Muscle layer of duodenum (tissue), 2 donors: ENCODE measurements at regions not wholly inside any gene's neighbourhood (a gene's known extent, or its start where the extent isn't known, plus 50 kb on each side); places are given as distances from the start of the nearest gene placed in this dataset.
A peak's percentile ranks its signal among the peaks of the same experiment; 100 is the strongest.
"Not testable (repeated sequence)": the region's sequence is repeated elsewhere in the genome, so short reads cannot be mapped to it uniquely, and the experiment has no call there.

Experiments
- H3K27ac ChIP-seq: one replicate; pipeline ENCODE4 v1.7.0; 2013; ENCODE audit warnings: mild to moderate bottlenecking, low read length
- H3K27me3 ChIP-seq: one replicate; pipeline ENCODE4 v1.7.0; 2013; ENCODE audit warnings: low read depth, mild to moderate bottlenecking, control low read depth, low read length
- H3K36me3 ChIP-seq, 2 donors: one replicate each; pipeline ENCODE4 v1.7.0; 2013; ENCODE audit warnings: low read length in 2 of 2, control low read depth in 1 of 2, mild to moderate bottlenecking in 1 of 2; ENCODE audit not compliant: insufficient read depth in 2 of 2, control insufficient read depth in 1 of 2
- H3K4me1 ChIP-seq, 2 donors: one replicate each; pipeline ENCODE4 v1.7.0; 2013; ENCODE audit warnings: low read length in 2 of 2, mild to moderate bottlenecking in 2 of 2, control low read depth in 1 of 2, moderate library complexity in 1 of 2; ENCODE audit not compliant: insufficient read depth in 2 of 2, control insufficient read depth in 1 of 2
- H3K4me3 ChIP-seq, 2 donors: one replicate each; pipeline ENCODE4 v1.7.0; 2013; ENCODE audit warnings: low read length in 2 of 2, low read depth in 1 of 2, mild to moderate bottlenecking in 1 of 2
- H3K9me3 ChIP-seq, 2 donors: one replicate each; pipeline ENCODE4 v1.7.0; 2013; ENCODE audit warnings: low read length in 2 of 2, control low read depth in 1 of 2, mild to moderate bottlenecking in 1 of 2; ENCODE audit not compliant: control insufficient read depth in 1 of 2
- donor health status: healthy.

GRCh38 chr6:33507261-33507660 lies 52.9 kb downstream of the ZBTB9 start:
- Histone ChIP-seq H3K36me3 (no peaks in the 10 kb centered on the region), H3K4me1 (no peaks in the 10 kb centered on the region), H3K27ac (no peak overlapping the region), H3K9me3 (no peaks in the 10 kb centered on the region), H3K27me3 (no peaks in the 10 kb centered on the region), H3K4me3 (no peak overlapping the region)

DNA sequence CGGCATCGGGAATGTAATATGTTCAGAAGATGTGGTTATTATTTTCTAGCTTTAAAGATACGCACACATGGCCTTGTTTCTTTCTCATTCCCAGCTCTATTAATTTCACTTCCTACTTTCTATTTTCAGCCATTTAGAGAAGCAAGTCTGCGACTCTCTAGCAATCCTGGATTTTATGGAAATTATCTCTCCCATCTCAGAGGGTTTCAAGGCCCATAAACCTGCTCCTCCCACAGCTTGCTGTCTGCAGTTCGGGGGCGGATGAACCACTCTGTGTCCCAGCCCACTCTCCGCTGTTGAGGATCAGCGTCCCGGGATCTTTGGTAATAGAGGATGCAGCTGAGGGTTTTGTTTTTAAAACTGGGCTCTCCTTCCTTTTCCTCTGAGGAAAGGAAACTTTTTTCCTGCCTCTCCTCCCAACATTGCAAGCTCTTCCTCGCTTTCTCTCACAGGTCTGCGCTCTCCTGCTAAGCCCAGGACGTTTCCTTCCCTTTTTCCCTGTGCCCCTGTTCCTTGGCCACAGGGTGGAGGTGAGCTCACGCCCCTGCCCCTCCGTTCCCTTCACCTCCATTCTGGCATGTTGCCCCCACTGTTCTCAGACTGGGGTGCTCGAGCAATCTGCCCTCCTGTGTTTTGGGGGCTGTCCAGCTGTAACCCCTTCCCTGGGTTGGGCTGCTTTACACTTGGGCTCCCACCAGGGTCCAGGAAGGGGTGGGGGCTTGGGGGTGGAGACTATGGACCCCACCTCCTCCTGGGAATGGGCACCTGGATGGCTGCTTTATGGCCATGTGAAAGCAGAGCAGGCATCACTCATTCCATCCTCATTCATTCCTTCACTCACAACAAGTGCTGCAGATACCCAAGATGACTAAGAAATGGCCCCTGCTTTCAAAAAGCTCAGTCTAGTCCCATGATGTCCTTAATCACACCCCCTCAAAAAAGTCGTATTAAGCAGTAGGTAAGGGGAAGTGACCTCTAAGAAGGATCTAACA lies 54.9 kb downstream of the ZBTB9 start:
- no peaks in the 10 kb centered on the region for H3K4me1 ChIP-seq
- no peaks in the 10 kb centered on the region for H3K9me3 ChIP-seq
- no peaks in the 10 kb centered on the region for H3K27me3 ChIP-seq
- H3K36me3 ChIP-seq: no peaks in the 10 kb centered on the region
- H3K4me3 ChIP-seq: peak overlapping the region; percentile 40 to 41
- no peak overlapping the region for H3K27ac ChIP-seq

GRCh38 chr6:33513213-33513612 lies 58.8 kb downstream of the ZBTB9 start:
- H3K4me1 ChIP-seq: no peaks in the 10 kb centered on the region

GRCh38 chr6:33516726-33517125 lies 62.4 kb downstream of the ZBTB9 start:
- Histone ChIP-seq H3K27ac (no peak overlapping the region), H3K36me3 (no peaks in the 10 kb centered on the region), H3K9me3 (no peaks in the 10 kb centered on the region), H3K4me1 (no peaks in the 10 kb centered on the region), H3K27me3 (no peaks in the 10 kb centered on the region), H3K4me3 (no peak overlapping the region)

More at GRCh38 chr6:33513213-33513612, 58.8 kb downstream of the ZBTB9 start:
- Histone ChIP-seq H3K9me3 (no peaks in the 10 kb centered on the region), H3K36me3 (no peaks in the 10 kb centered on the region), H3K27me3 (no peaks in the 10 kb centered on the region), H3K4me3 (no peak overlapping the region), H3K27ac (no peak overlapping the region)

DNA sequence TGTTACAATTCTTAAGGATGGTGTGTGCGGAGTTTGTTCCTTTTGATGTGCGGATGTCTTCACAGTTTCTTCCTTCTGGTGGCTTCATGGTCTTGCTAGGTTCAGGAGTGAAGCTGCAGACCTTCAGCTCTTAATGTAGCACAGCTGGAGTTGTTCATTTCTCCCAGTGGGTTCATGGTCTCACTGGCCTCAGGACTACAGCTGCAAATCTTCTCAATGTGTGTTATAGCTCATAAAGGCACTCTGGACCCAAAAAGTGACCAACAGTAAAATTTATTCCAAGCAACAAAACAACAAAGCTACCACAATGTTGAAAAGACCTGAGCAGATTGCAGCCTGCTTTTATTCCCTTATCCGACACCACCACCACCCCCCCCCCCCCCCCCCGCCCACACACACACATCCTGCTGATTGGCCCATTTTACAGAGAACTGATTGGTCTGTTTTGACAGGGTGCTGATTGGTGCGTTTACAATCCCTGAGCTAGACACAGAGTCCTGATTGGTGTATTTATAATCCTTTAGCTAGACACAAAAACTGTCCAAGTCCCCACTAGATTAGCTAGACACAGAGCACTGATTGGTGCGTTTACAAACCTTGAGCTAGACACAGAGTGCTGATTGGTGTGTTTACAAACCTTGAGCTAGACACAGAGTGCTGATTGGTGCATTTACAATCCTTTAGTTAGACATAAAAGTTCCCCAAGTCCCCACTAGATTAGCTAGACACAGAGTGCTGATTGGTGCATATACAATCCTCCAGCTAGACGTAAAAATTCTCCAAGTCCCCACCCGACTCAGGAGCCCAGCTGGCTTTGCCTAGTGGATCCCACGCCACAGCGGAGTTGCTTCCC lies 59.2 kb downstream of the BAK1 start:
- H3K4me1 ChIP-seq, H3K9me3 ChIP-seq, H3K36me3 ChIP-seq, H3K27ac ChIP-seq, H3K27me3 ChIP-seq, H3K4me3 ChIP-seq: not testable (repeated sequence)

- Histone ChIP-seq H3K36me3 (no peaks in the 10 kb centered on the region), H3K27ac (no peak overlapping the region), H3K27me3 (no peaks in the 10 kb centered on the region), H3K4me1 (no peaks in the 10 kb centered on the region), H3K9me3 (no peaks in the 10 kb centered on the region), H3K4me3 (no peak overlapping the region)
Measured at GRCh38 chr6:33521489-33522091, 58.5 kb downstream of the BAK1 start.
